HG03060 (cell line): ENCODE measurements at regions not wholly inside any gene's neighbourhood (a gene's known extent, or its start where the extent isn't known, plus 50 kb on each side); places are given as distances from the start of the nearest gene placed in this dataset.

Source experiments
- ATAC-seq: cut with Tn5 transposase; IDR thresholded peaks from one replicate; pipeline ENCODE4 v1.9.1; 2021; ENCODE audit warnings: low read depth, moderate number of reproducible peaks; ENCODE audit not compliant: unreplicated experiment

DNA sequence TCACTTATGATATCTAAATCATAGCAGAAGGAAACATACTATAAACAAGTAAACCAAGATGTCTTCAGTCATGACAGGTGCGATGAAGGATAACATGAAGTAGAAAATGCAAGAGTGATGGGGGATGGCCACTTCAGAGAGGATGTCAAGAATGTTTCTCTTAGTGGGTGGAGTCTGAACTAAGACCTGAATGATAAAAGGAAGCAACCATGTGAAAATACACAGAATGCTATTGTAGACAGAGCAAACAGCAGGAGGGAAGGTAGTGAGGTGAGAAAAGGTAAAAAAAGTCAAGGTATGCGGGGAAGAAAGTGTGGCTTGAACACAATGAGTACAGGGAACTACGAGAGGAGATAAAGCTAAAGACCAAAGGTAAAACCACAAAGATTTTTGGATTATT, 341.6 kb downstream of the FBXO15 start:
- ATAC-seq, result no peak

DNA sequence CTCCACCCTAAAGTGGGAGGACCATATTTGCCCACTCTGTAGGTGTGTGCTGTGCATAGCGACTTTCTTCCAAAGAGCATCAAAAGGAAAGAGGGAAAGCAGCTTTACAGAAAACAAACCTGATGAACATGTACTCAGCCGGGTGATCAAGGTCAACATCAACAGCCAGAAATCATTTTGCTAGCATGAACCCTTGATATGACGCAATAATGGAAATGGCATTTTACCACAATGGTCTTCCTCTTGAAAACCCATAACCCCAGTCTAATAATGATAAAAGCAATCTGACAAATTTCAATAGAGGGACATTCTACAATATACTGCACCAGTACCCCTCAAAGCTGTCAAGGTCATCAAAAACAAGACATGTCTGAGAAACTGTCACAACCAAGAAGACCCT, 350.2 kb downstream of the FBXO15 start:
- ATAC-seq, result no peak

DNA sequence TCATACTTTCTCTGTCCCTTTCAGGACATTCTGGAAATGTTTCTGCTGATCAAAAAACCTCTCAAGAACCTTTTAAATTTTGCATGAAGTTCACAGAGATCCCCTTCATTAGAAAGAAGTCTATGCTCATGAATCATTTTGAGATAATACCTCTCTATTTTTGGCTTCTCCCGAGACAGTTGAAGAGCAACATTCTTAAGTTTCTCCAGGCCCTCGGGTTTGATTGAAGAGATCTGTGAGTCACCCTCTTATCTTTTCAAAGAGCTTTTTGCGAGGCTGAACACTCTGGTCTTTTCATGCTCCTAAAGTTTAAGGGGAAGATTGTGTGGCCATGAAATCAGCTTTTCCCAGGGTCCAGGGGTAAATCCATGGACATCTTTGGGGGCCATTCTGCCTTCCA, 354.2 kb downstream of the FBXO15 start:
- ATAC-seq, result no peak

DNA sequence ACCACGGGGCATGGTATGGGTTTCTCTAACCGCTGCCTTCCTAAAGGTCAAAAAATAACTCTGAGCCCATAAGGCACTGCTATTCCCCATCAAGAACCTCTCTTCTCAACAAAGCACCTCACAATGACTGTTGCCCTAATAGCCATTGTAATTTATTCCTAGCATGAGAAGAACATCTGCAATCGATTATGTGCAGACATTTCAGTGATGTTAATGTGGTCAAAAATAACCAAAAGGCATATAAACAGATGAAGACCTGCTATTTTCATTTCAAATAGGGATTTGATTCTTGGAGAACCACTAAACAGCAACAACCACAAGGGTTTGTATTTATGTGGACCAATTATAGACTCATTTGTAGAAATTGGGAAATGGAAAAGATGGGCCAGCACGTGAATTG, 356.6 kb downstream of the FBXO15 start:
- ATAC-seq, result no peak

DNA sequence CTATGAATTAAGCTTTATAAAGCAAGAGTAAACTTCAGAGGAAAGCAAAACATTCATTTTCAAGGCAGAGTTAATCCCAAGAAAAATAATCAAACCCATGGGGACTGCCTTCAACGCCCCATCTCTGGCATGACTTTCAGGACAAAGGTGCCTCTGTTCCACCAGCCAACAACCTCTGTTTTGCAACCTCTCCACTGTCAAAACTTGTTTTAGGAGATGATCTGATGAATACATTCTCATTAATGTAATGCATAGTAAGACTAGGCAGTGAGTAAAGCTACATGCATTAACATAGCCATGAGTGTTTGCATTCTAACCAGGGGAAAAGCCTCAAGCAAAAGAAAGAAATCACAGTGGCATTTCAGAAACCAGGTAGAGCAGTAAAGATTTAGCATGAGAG, 357.0 kb downstream of the FBXO15 start:
- ATAC-seq, result no peak

DNA sequence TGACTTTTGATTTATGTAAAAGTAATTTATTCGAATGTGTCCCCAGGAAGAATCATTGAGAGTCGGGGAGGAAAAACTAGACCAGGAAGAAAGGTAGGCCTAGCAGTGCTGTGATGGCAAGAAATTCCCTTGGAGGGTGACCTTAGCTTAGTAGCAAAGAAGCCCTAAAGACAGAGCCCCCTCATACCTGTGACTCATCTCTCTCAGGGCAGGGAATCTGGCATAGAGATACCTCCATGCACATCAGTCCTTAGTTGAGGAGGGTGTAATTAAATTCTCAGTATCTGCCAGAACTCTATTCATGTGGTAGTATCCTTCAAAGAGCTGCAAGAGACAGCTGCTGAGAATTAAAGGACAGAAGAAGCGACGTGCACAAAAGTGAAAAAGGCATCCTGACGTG, 360.3 kb downstream of the FBXO15 start:
- no peak for ATAC-seq

DNA sequence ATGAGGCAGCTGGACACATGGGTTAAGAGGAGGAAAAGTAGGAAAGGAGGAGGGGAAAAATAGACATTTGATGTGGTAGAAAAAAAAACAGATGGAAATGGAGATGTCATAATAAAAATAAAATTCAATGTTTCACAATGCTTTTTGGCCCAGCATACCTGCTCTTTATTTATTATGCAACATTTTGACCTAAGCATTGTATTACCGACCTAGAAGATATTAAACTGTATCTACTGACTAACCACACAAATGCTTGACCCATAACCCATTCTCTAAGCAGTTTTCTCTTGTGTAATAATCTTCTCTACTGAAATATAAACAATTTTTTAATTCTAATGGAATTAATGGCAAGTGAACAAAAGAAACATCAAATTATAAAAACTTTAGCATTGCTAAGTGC, 362.3 kb downstream of the FBXO15 start:
- ATAC-seq, result no peak

DNA sequence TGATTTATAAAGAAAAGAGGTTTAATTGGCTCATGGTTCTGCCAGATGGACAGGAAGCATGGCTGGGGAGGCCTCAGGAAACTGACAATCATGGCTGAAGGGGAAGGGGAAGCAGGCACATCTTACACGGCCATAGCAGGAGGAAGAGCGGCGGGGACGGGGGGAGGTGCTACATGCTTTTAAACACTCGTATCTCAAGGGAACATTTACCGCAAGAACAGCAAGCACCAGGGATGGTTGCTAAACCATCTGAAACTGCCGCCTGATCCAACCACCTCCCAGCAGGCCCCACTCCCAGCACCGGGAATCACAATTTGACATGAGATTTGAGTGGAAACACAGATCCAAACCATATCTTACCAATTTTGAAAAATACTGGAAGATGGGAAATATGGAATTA, 362.8 kb downstream of the FBXO15 start:
- no peak for ATAC-seq

DNA sequence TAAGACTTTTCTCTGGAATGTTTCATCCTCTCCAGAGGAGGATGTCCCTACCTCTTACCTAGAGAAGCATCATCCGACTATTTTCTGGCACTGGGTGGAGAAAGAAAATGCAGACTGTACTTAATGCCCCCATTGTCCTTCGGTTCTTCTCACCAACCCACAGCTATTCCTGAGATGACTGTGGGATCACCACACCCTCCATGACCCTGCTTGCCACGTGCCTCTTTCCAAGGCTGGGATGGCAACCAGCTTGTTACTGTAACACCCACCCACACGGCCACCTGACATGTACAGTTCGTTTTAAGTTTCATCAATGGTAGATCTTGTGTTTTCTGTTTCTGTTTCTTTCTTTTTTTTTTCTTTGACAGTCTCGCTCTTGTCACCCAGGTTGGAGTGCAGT, 365.2 kb downstream of the FBXO15 start:
- ATAC-seq, result no peak

DNA sequence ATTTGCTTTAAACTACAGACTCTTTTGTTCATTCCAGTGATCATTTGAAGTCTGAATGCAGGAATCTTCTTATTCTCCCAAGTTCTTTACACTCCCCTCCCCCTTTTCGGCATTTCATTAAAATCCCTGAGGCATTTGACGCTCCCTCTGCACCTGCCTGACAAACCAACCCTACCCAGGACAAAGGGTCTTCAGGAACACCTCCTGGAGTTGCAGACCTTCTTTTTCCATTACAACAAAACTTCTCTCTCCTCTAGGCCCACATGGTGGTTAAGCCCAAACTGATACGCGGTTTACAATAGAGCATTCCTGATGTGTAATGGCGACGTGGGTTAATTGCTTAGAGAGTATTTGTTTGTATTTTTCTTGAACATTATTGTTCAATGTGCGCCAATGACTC, 367.4 kb downstream of the FBXO15 start:
- no peak for ATAC-seq

DNA sequence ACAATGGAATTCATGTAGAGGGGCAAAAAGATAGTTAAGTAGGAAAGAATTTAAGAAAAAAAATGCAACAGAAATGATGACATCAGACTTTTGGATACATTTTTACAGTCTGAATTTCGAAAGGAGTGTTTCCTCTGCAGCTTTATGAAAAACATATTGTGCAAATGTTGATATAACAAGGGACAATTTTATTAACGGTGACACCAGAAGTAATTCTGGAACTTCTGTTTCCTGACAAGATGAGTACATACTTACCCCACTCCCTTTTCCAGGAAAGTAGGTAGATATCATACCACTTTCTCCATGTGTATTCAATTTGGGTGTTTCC, 369.6 kb downstream of the FBXO15 start:
- ATAC-seq, result no peak

DNA sequence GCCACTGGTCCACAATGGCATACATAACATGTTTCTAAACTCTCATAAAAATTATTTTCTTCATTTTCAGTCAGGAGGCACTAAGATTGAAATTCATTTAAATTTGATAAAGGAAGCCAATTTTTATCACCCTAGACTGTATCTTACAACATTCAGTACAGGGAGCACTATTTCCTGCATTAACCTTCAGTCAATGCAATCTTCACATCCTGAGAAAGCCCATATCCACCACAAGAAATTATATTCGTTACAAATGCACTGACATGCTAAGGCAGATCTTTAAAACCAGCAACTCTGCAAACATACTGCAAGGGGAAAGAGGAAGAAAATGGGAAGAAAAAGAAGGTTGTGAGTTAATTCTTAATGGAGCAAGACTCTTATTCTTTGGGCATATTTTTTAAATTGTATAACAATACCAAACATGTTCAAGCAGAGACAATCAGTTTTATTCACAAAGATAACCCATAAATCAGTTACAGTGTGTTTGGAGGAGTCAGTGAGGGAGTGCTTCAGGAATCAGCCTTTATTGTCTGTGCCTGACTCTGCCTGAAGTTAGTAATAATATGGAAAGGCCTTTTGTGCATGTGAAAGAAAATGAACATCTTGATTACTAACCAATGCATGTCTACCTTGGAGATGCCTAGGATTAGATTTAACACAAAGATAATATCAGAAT, 370.1 kb downstream of the FBXO15 start:
- ATAC-seq, result no peak

DNA sequence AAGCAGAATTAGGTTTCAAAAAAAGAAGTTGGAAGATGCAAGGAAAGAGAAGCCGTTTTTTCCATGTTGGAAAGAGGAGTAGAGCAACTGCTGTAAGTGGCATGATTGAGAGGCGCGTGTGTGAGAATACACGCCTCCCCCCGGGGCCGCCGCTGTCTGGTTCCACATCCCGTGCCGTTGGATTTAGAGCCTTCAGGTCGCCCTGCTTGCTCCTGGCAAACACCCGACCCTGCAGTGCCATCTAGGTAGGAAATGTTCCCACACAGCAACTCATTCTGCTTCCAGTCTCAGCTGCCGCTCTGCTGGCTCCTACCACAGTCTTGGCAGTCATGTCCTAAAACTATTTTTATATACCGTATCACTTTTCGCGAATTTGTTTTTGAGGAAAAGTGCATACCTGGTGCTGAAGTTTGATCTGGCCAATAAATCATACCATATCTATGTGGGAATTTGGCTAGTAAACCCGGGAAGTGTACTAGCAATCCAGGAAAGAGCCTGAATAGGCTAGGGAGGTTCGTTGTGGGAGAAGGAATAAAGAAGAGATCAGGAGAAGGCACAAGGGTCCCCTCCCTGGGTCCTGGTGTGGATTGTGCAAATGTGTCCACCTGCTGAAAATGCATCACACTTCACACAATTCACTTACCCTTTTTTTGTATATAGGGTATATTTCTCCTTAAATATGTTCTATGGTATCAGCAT, 372.7 kb downstream of the FBXO15 start:
- no peak for ATAC-seq

DNA sequence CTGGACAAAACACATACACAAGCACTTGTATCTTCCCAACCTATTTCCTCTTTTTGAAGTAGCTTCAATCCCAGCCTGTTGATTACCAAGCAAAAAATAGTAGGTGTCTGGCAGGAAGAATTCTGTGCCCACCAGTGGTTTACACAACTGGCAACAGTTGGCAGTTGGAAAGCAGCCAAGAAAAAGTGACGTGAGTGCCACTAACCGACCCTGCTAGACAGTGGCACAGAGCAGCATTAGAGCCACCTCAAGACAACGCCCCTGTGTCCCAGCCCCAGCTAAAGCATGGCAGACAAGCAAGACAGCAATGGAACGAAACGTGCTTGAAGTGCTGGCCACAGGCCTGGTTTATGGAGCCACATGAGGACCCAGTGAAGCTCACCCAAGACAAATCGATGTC, 379.6 kb downstream of the FBXO15 start:
- no peak for ATAC-seq

DNA sequence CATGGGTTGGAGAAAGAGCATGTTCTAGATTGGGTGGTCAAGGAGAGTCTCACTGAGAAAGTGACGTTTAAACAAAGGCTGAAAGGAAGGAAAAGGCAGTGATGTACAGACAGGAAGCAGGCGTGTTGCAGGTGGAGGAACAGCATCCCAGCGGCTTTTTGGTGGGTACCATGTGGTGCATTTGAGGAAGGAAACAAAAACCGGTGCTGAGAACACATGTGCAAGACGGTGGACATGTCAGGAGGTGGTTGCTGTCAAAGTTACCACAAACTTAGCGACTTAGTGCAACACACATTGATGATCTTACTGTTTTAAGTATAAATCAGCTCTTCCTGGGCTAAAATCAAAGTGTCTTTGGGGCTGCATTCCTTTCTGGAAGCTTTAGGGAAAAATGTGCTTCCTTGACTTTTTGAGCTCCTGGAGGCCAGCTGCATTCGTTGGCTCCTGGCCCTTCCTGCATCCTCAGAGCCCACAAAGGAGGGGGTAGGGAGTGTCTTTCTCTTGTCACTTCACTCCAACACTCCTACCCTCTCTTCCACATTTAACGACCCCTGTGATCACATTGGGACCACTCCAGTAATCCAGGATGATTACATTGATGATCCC, 380.6 kb downstream of the FBXO15 start:
- no peak for ATAC-seq

DNA sequence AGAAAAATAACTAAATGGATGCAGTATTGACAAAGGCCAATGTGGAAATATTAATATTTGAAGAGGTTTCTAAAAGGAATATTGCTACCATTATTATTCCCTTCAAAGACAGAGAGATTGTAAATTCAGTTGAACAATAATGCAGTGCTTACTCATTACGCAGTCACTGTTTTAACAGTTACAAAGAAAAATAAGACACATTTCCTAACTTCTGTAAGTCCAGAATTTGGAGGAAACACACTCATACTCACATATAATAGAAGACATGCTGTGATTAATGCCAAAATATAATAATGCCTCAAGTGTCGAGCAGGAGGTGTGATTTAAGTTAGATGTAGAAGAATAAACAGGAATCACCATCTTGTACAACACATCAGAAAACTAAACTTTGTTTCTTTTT, 389.2 kb downstream of the FBXO15 start:
- ATAC-seq, result no peak

DNA sequence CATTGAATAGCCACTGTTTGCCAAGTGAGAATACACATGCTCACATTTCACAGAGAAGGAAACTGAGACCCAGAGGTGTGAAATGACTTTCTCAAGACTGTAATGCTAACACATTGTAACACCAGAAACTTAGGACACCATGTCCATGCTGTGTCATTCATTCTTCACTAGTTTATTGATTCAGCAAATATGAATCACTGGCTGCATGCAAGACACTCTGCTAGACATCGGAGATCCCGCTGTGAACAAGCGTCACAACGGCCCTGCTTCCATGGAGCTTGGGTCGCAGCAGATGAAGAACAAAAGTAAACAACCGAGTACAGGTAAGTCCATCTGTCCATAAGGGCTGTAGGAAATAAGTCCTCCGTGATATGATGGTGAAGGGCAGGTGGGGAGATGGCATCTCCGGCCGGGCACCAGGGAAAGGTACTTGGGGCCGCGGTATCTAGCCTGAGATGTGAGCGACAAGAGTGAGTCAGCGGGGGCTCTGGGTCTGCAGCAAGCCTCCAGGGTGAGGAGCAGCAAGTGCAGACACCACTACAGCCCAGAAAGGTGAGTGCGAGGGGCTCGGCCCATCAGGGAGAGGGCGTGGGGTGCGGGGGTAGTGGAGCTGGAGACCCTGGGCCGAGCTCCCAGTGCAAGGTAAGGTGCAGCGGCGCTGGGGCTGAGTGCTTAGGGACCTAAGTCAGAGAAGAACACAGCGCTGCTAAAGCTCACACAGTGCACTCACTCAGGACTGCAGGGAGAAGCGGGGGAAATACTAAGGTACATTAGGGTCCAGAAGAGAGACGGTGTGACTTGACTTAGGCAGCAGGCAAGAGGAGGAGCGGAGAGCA, 391.2 kb downstream of the FBXO15 start:
- ATAC-seq, result no peak

DNA sequence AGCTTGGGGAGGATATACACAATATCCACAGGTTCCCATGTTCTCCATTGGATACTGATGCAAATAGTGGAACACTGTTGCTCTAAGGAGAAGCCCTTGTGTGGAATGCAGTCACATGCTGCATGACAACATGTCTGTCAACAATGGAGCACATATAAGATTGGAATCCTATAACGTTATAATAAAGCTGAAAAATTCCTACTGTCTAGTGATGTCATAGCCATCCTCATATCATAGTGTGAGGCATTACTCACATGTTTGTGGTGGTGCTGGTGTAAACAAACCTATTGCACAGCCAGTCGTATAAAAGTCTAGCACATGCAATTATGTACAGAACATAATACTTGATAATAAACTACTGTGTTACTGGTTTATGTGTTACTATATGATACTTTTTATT, 394.7 kb downstream of the FBXO15 start:
- no peak for ATAC-seq

DNA sequence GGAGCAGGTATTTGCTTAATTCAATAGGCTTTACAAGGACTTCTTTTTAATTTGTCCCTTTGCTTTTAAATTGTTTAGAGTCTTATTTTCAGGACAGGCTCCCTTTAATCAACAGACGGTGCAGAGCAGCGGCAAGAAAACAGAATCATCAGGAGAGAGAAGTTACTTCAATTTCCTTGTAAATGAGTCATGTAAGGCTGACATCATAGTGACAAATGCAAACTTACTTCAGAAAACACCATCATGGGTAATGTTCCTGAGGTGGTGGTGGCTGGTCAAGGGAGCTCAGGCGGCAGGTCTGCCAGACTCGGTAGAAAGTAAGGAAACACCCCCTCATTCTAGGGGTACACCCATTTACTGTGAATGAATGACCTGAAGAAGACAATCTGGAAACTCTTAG, 395.1 kb downstream of the FBXO15 start:
- no peak for ATAC-seq

DNA sequence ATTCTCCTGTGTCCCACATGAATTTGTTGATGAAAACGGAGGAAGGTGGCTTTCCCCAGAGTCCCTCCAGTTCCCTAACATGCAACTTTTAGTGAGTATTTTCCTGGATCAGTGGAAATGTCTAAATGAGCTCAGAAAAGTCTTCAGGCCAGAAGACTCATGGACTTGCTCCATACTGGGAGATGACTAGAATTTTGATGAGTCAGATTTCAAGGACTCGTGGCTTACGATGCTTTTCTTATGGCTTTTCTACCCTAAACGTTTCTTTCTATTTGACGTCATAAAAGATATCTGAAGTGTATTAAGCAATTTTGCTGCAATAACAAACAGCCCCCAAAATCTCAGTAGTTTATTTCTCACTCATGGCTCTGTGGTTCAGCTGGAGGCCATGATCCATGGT, 397.6 kb downstream of the FBXO15 start:
- ATAC-seq, result no peak

DNA sequence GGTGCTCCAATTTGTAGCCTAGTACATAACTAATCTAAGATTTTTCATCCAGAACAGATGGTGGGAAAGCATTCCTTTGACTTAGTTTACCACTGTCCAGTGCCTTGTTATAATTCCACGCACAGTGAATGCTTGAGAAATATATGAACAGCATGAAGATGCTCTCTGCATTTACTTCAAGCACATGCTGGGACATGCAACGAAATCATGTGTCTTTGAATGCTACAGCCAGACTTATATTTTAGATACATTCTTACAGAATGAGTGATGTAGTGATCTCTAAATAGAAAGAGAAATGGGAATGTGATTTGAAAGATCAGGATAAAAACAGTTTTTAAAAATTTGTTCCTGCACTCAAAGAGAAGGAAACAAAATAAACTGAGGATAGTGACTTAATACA, 398.3 kb downstream of the FBXO15 start:
- ATAC-seq, result no peak
